Nephron (organoid): ENCODE measurements at regions not wholly inside any gene's neighbourhood (a gene's known extent, or its start where the extent isn't known, plus 50 kb on each side); places are given as distances from the start of the nearest gene placed in this dataset.

ENCODE experiments used
- H3K27ac Mint-ChIP-seq, 3 experiments: 2 replicates each; pipeline ENCODE4 v1.8.0; 2020; ENCODE audit warnings: mixed read lengths in 3 of 3, mild to moderate bottlenecking in 2 of 3, moderate library complexity in 1 of 3
- H3K27me3 Mint-ChIP-seq: 2 replicates; pipeline ENCODE4 v1.8.0; 2021; ENCODE audit warnings: low read depth, mild to moderate bottlenecking, moderate library complexity, mixed read lengths
- H3K36me3 Mint-ChIP-seq: 2 replicates; pipeline ENCODE4 v1.8.0; 2020; ENCODE audit warnings: low read depth, mixed read lengths
- H3K4me1 Mint-ChIP-seq: 2 replicates; pipeline ENCODE4 v1.8.0; 2020; ENCODE audit warnings: mixed read lengths
- H3K4me3 Mint-ChIP-seq, 3 experiments: 2 replicates each; pipeline ENCODE4 v1.8.0; 2020; ENCODE audit warnings: mild to moderate bottlenecking in 3 of 3, mixed read lengths in 3 of 3, moderate library complexity in 2 of 3
- H3K9me3 Mint-ChIP-seq: 2 replicates; pipeline ENCODE4 v1.8.0; 2020; ENCODE audit warnings: mixed read lengths
- CTCF ChIP-seq, 3 experiments: fragments of 200-600 bp; sonication (generic); IDR thresholded peaks; one replicate each; pipeline ENCODE4 v1.5.0; 2021; ENCODE audit warnings: antibody characterized with exemption in 3 of 3; ENCODE audit not compliant: unreplicated experiment in 3 of 3

GRCh38 chr13:60887711-60888110 lies 490.7 kb downstream of the TDRD3 start:
- H3K27me3 Mint-ChIP-seq, result peaks cover 4% of the 10 kb centered on the region
- H3K27ac Mint-ChIP-seq, result no peak overlapping the region
- H3K4me1 Mint-ChIP-seq, result no peaks in the 10 kb centered on the region
- no peaks in the 10 kb centered on the region for H3K36me3 Mint-ChIP-seq
- H3K4me3 Mint-ChIP-seq, result no peak overlapping the region
- H3K9me3 Mint-ChIP-seq, result no peaks in the 10 kb centered on the region
- TF ChIP-seq CTCF (IDR thresholded peaks at IDR 0.05; ENCODE audit: unreplicated experiment in 3 of 3), result no peak

DNA sequence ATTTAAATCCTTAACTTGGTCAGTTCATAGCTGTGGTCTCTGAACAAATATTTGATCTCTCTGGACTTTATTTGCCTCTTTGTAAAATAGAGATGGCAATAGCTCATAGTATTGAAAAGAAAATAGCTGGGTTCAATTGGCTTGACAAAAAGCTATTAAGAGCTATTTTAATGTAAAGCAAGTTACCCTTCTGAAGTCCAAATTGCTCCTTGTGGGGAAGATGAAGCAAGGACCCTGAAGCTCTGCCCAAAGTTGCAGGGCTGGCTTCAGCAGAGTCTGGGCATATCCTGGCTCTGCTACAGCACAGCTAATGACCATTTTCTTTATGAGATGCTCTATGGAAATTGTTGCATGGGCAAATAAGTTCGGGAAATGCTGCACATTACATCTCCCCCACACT lies 484.5 kb downstream of the TDRD3 start:
- Mint-ChIP-seq H3K27ac (no peak overlapping the region), H3K36me3 (no peaks in the 10 kb centered on the region), H3K27me3 (no peaks in the 10 kb centered on the region), H3K4me3 (no peak overlapping the region), H3K9me3 (no peaks in the 10 kb centered on the region), H3K4me1 (no peaks in the 10 kb centered on the region)
- TF ChIP-seq CTCF (IDR thresholded peaks at IDR 0.05; ENCODE audit: unreplicated experiment in 3 of 3), result no peak

- H3K27ac Mint-ChIP-seq, result no peak overlapping the region
- TF ChIP-seq CTCF (IDR thresholded peaks at IDR 0.05; ENCODE audit: unreplicated experiment in 3 of 3), result no peak
- H3K4me3 Mint-ChIP-seq, result no peak overlapping the region
- H3K36me3 Mint-ChIP-seq, result no peaks in the 10 kb centered on the region
- H3K27me3 Mint-ChIP-seq, result no peaks in the 10 kb centered on the region
- no peaks in the 10 kb centered on the region for H3K4me1 Mint-ChIP-seq
- no peaks in the 10 kb centered on the region for H3K9me3 Mint-ChIP-seq
Observed at GRCh38 chr13:60873116-60873515, 476.1 kb downstream of the TDRD3 start.

DNA sequence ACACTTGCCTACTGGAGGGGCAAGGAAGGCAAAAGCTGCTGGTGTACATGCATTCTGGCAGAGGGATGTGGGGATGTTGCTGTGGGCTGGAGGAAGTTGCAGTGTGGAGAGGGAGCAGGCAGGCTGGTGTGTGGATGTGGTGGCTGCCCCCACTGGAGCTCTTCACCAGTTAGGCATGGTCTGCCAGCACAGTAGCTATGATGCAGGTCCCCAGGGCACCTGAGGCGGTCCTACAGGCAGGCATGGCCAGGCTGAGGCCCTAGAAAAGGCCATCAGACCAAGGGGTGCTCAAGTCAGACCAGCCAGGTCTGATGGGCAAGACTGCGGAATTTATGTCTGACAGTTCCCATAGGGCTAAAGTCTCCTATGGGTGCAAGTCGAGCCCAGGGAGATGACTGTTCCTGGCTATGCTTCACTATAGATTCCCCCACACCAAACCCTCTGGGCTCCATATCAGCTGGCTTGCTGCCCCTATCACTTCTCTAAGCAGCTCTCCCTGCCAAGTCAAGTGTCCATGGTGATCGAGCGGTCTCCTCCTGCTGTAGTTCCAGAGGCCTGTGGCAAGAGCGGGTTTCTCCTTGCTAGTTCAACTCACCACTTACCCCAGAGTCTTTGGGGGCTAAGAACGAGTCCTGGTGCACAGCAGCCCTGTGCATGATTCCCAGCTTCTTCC lies 473.1 kb downstream of the TDRD3 start:
- Mint-ChIP-seq H3K4me3 (no peak overlapping the region), H3K9me3 (peaks cover 16% of the 10 kb centered on the region), H3K27ac (no peak overlapping the region), H3K4me1 (no peaks in the 10 kb centered on the region), H3K36me3 (no peaks in the 10 kb centered on the region), H3K27me3 (no peaks in the 10 kb centered on the region)
- no peak for TF ChIP-seq CTCF (IDR thresholded peaks at IDR 0.05; ENCODE audit: unreplicated experiment in 3 of 3)

GRCh38 chr13:60869225-60869624 lies 472.2 kb downstream of the TDRD3 start:
- H3K9me3 Mint-ChIP-seq, result peaks cover 20% of the 10 kb centered on the region
- H3K4me1 Mint-ChIP-seq, result no peaks in the 10 kb centered on the region
- TF ChIP-seq CTCF (IDR thresholded peaks at IDR 0.05; ENCODE audit: unreplicated experiment in 3 of 3), result no peak
- no peak overlapping the region for H3K27ac Mint-ChIP-seq
- H3K27me3 Mint-ChIP-seq, result no peaks in the 10 kb centered on the region
- H3K4me3 Mint-ChIP-seq, result no peak overlapping the region
- no peaks in the 10 kb centered on the region for H3K36me3 Mint-ChIP-seq

DNA sequence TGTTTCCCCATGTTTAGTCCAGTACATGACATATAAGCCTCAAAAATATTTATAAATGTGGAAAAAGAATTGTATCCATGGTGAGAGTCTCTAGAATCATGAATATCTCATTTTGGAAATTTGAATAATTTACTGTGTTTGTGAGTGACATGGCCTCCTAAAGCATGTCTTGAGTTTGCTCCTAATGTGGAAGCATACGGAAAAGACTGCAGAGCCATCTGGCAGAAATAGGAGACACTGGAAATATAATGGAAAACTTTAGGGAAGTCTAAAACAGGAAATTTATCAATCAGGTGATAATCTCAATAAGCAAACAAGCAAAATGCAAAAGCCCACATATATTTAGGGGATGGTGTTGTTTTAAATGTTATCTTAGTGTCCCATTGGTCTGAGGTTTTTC lies 465.0 kb downstream of the TDRD3 start:
- TF ChIP-seq CTCF (IDR thresholded peaks at IDR 0.05; ENCODE audit: unreplicated experiment in 3 of 3), result no peak
- Mint-ChIP-seq H3K36me3 (no peaks in the 10 kb centered on the region), H3K4me1 (no peaks in the 10 kb centered on the region), H3K9me3 (peaks cover 24% of the 10 kb centered on the region), H3K27me3 (no peaks in the 10 kb centered on the region), H3K4me3 (no peak overlapping the region), H3K27ac (no peak overlapping the region)
